ENCODE measurements at regions not wholly inside any gene's neighbourhood (a gene's known extent, or its start where the extent isn't known, plus 50 kb on each side); places are given as distances from the start of the nearest gene placed in this dataset.

DNA sequence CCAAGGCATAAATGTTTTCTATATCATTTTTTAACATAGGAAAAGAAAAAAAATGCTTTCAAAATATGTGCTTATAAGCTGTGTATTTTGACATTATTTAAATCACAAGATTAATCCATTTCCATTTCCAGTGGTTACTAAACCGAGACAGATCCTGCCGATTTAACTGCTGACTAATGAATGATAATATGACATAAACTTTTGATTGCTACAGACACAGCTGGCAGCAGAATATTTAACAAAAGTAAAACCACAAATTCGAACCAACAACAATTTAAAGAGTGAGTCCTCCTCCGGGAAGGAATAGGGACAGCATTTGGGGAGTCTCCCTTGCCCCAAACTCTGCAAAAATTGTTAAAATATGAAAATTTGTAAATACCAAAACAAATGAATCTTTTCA lies 401.3 kb upstream of the DAB2 start:
- in situ Hi-C loops (cut with MboI; ENCODE audit: low pct_unique_long_range_greater_than_20kb, low sequenced_read_pairs) = no loop called here
- DNase-seq = no peak

DNA sequence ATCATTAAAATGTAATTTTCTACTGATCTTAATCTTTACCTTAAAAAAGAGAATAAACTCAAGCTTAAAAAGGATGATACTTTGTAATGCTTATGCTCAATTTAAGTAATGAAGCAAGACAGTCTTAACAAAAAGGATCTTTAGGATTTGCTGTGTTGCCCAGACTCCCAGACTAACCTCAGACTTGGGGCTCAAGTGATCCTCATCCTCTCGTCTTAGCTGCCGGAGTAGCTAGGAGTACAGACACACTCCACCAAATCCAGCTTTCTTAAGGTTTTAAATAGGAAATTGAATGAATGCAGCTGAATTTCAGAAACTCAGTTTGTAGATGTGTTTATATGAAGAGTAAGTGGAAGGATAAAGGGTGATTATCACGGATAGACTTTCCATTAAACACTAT lies 400.5 kb upstream of the DAB2 start:
- in situ Hi-C loops (cut with MboI; ENCODE audit: low pct_unique_long_range_greater_than_20kb, low sequenced_read_pairs) = no loop called here
- no peak for DNase-seq

DNA sequence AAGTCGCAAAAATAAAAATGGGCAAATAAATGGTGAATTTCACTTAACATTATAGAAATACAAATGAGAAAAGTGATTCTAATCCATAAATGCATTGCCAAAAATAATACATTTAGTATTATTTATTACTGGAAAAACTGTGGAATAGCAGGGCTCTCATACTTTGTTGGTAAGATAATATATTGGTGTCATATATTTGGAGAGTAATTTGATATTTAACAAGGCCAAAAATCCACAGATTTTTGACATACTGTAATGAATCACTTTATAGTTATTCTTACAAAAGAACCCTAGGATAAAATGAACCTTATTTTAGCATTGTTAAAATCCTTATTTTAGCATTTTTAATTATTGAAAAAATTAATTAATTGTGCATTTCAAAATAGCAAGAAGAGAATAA lies 397.2 kb upstream of the DAB2 start:
- in situ Hi-C loops (cut with MboI; ENCODE audit: low pct_unique_long_range_greater_than_20kb, low sequenced_read_pairs) = no loop called here
- no peak for DNase-seq

DNA sequence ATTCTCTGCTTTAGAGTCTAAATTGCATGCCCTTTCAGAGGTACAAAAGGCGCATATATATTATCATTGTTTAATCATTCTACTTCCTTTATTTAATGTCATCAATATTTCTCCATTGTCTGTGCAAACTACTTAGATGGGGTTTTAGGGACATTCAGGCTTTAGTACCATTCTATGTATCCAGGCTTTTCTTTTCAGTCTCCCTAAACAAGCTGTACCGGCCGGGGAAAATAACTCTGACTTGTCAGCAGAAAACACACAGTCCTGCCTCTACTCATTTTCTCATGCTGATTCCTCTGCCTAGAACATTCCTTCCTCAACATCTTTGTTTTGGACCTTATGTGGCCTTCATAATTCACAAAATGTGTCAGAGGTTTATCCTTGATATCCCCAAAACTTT lies 392.1 kb upstream of the DAB2 start:
- in situ Hi-C loops (cut with MboI; ENCODE audit: low pct_unique_long_range_greater_than_20kb, low sequenced_read_pairs) = no loop called here
- no peak for DNase-seq

DNA sequence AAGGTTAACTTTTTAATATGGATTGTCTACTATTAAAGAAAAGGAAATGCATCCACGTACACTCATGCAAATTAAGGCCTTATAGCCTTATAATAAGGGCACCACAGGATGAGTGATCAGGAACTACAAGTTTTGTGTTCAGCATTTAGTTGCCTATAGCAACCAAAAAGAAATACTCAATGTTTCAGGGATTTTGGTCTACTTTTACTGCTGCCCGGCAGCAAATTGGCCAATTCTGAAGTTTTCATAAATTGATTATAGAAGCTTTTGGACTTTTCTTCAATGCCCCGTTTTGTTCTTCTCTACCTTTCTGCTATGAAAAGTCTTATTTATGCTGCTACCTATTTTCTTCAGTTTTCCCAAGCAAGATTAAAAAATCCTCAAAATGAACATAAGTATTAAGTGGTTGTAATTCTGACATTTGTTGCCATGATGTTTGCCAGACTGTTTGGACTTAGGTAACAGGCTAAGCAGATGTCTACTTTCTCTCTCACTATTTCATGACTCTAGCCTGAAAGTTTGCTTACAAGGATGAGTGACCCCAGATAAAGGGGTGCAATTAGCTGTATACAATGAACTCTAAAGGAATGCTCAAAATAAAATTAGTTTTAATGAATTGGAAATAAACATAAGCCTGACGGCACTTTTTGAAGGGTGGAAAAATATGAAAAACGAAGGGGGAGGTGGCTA lies 391.5 kb upstream of the DAB2 start:
- no peak for DNase-seq
- in situ Hi-C loops (cut with MboI; ENCODE audit: low pct_unique_long_range_greater_than_20kb, low sequenced_read_pairs) = no loop called here

DNA sequence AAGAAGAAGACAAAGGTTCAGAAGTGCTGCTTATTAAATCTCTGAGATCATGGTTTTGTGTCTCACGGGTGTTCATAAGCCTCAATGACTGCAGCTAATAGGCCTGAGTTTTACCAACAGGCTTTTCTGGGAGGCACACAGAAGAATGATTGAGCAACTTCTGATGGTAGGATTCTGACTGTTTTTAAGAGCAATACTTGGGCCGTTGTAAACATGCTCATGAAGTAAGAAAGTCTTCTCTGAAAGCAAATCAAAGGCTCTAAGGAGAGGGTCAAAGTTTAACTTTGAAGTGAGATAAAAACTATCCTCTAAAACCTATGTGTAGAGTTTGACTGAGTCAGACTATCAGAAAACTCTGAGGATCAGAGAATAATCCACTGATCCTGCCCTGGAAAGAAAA lies 390.9 kb upstream of the DAB2 start:
- no peak for DNase-seq

DNA sequence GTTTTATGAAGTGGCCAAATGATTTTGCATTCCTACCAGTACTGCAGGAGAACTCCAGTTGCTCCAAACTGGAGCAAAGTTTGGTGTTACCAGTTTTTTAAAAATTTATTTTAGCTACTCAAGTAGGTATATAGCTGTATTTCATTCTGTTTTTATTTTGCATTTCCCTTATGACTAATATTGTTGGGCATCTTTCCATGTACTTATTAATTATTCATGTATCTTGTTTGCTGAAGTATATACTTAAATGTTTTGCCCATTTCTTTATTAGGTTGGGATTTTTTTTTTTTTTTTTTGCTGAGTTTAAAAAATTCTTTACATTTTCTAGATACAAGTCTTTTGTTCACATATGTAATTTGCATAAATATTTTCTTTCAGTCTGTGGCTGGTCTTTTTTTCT lies 386.6 kb upstream of the DAB2 start:
- in situ Hi-C loops (cut with MboI; ENCODE audit: low pct_unique_long_range_greater_than_20kb, low sequenced_read_pairs) = no loop called here
- DNase-seq = no peak

More for the DNA sequence above, 390.9 kb upstream of the DAB2 start:
- in situ Hi-C loops (cut with MboI; ENCODE audit: low pct_unique_long_range_greater_than_20kb, low sequenced_read_pairs) = no loop called here

DNA sequence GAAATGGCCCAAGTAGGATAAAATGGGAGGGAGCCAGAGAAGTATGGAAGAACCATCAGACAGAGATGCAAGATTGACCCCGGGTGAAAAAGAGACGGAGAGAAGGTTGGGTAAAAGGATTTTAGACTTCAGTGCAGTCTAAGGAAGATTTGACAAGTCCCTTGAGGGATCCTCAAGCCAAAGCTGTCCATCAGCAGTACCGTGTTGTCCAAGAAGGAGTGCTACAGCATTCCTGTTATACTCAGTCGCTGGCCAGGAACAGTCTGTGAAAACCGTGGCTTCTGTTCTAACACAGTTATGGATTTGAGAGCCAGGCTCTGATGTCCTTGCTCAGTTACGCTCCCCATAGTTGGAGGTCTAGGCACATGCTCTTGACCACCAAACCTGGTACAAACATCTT lies 383.9 kb upstream of the DAB2 start:
- in situ Hi-C loops (cut with MboI; ENCODE audit: low pct_unique_long_range_greater_than_20kb, low sequenced_read_pairs) = no loop called here
- no peak for DNase-seq

DNA sequence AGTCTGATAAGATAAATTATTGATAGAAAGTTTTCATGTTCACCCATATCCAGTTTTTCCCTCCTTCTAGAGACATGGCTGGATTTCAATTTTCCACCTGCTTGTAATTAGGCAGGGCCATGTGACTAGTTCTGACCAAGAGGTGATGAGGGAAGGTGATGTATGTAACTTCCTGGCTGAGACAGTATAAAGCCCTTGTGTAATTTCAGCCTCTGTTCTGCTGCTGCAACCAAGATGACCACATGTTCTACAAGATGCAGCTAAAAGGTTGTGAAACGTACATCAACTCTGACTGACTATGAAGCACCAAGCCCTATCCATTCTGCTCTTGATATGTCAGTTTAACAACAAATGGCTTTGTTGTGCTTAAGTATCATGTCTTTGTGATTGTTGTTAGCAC lies 376.5 kb upstream of the DAB2 start:
- DNase-seq = no peak
- in situ Hi-C loops (cut with MboI; ENCODE audit: low pct_unique_long_range_greater_than_20kb, low sequenced_read_pairs) = no loop called here

DNA sequence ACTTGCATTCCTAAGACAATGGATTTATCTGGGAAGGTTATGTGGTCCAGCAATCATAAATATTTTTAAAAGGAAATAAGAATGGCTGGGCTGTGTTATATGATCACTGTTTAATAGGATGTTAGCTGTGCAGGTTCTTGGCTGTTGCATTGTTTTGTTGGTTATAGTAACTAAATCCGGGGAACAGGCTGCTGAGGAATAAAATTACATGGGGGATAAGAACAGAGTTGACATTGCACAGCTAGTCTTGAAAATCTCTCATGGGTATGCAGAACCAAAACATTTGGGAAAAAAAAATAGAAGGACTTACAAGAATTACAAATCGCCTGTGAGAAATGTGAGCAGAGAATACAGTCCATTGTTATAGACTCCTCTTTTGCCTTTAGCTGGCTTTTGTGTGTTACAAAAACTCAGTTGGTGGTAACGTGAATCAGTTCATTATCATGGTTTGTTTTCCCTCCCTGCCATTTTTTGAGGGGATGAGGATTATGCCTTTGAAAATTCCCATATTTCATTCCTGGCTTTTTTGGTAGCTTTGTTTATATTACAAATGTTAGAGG lies 375.3 kb upstream of the DAB2 start:
- in situ Hi-C loops (cut with MboI; ENCODE audit: low pct_unique_long_range_greater_than_20kb, low sequenced_read_pairs) = no loop called here
- DNase-seq = no peak

DNA sequence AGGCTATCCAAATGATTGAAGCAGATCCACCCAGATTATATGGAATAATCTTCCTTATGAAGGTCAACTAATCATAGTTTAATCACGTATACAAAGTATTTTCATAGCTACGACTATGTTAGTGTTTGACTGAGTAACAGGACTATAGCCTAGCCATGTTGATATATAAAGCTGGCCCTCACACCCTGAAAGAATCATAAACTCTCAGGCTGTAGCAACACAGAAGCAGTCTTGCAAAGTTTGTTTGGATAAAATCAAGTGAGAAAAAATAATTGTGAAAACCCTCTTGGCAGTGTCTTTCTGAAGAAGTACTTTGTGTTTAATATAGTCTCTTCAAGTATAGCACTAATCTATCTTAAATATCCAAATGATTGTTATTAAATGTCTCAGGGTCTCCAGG lies 374.5 kb upstream of the DAB2 start:
- no peak for DNase-seq
- in situ Hi-C loops (cut with MboI; ENCODE audit: low pct_unique_long_range_greater_than_20kb, low sequenced_read_pairs) = no loop called here

DNA sequence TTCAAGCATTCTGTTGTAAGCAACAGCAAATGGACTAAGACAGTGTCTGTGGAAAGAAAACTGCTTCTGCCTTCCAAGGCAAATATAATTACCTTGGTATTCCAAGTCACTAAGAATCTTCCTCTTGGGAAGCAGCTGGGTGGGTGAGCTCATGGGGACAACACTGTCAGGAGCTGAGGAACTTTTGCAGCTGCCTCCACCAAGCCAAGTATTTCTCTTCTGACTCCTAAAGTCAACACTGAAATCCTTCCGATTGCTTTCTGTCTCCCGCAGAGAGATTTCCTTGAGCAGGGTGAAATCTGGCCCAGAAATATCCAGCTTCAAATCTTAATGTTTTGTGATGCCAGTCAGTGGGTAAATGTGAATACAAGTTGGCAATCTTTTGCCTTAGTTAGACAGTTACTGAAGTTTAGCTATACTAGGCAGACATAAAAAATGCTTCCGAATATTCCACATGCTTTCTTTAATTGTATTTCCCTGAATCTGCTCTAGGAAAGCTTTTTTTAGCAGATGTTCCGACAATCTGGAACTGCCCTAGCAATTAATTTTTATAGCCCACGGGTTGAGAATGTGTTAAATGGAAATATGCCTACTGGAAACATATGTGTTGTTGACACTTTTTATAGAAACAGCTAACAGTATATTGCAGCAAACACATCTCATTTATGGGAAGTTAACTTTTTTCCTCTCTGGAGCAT lies 369.9 kb upstream of the DAB2 start:
- no peak for DNase-seq
- in situ Hi-C loops (cut with MboI; ENCODE audit: low pct_unique_long_range_greater_than_20kb, low sequenced_read_pairs) = no loop called here

DNA sequence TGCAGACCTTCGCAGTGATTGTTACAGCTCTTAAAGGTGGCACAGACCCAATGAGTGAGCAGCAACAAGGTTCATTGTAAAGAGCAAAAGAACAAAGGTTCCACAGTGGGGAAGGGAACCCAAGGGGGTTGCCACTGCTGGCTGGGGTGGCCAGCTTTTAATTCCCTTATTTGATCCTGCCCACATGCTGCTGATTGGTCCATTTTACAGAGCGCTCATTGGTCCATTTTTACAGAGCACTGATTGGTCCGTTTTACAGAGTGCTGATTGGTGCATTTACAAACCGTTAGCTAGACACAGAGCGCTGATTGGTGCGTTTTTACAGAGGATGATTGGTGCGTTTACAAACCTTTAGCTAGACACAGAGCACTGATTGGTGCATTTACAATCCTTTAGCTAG lies 360.6 kb upstream of the DAB2 start:
- no peak for DNase-seq
- in situ Hi-C loops (cut with MboI; ENCODE audit: low pct_unique_long_range_greater_than_20kb, low sequenced_read_pairs) = no loop called here

DNA sequence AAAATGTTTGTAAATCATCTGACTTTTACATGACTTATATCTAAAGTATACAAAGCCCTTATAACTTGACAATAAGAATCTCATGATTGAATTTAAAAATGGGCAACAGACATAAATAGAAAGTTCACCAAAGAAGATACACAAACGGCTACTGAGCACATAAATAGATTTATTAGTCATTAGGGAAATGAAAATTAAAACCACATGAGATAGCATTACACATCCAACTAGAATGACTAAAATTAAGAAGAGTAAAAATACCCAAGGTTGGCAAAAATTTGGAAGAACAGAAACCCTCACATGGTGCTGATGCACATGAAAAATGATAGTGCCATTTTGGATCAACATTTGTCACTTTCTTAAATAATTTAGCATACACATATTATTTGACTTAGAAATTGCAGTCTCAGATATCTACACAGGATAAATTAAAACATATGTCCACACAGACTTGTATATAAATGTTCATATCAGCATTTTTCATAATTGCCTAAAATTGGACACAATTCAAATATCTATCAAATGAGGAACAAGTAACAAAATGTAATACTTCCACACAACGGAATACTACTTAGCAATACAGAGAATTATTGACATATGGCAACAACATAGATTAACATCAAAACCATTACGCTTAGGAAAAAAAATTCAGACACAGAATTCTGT lies 359.1 kb upstream of the DAB2 start:
- in situ Hi-C loops (cut with MboI; ENCODE audit: low pct_unique_long_range_greater_than_20kb, low sequenced_read_pairs) = no loop called here
- no peak for DNase-seq

DNA sequence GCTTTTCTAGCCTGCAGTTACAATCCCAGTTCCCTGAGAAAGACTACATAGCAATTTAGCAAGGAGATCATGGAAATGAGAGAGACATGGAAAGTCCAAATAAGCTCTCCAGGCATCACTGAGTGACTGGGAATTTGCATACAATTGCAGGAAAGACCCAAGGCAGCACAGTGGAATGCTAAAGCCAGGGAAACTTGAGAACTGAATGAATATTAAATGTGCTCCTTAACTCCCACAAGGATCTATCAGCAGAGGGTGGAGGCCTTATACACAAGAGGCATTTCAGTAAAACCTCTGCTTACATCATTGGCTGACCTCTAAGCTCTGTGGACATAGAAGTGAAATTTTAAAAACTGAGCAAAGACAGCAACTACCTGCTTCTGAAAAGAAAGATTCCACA lies 355.6 kb upstream of the DAB2 start:
- in situ Hi-C loops (cut with MboI; ENCODE audit: low pct_unique_long_range_greater_than_20kb, low sequenced_read_pairs) = no loop called here
- DNase-seq = no peak

DNA sequence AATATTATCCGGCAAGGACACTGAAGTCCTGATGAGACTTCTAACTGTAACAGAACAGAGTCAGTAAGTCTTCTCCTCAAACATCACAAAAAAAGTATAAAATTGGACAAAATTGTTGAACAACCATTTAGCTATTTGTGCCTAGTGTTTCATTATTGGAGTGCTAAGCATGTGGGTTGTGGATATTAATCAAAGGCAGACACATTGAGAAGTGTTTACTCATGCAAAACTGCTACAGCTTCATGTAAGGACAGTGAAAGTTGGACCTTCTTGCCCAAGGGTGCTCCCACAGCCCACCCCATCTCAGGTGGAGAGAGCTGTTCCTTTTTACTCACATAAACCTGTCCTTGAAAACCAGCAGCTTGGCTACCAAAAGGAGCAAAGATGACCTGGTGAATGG lies 355.1 kb upstream of the DAB2 start:
- no peak for DNase-seq
- in situ Hi-C loops (cut with MboI; ENCODE audit: low pct_unique_long_range_greater_than_20kb, low sequenced_read_pairs) = no loop called here

DNA sequence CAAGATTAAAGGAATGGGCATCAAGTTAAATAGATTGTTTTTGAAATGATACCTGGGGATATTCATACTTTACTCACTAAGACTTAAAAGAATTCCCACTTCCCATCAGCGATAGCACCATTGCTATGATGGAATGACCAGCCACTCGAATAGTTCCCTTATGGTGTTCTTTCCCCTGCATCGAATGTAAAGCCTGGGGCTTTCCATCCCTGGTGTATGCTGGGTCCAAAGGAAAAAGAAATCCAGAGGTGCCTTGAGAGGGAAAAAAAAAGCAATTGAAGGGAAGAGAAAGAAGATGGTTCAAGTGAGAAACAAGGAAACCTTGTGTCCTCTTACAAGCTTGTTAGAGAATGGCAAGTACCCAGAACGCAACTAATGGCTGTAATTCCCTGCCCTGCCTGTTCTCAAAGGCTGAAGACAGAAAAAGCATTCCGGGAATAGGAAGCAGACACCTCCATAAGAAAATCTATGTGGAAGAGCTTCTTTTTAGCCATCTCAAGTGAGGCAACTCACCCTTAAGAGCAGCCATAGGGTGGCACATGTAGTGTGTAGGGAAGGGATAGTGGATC lies 351.1 kb upstream of the DAB2 start:
- in situ Hi-C loops (cut with MboI; ENCODE audit: low pct_unique_long_range_greater_than_20kb, low sequenced_read_pairs) = no loop called here
- DNase-seq = no peak

DNA sequence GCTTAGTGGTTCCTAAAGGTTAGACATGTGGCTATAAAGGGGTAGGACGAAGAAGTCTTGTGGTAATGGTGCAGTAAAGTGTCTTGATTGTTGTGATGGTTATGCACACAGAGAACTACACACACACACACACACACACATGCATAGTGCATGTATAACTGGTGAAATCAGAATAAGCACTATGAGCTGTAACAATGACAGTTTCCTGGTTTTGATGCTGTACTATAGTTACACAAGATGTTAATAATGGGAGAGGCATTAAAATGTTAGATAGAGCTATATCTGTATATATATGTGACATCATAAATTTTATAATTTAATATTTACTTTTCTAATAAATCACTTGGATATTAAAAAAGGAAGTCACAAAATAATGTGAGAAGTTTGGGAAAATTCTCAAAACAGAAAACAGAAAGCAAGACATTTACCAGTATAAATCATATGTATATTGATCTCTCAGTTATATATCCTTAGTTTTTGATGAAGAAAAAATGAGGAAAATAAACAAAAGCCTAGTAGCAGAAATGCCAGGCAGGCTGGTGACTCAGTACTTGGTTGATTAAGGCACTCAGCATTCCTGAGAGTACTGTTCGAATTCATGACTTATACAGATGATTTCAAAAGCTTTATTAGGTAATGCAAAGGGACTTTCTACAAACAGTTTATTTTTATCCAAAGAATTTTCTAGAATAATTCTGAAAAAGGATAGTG lies 350.5 kb upstream of the DAB2 start:
- in situ Hi-C loops (cut with MboI; ENCODE audit: low pct_unique_long_range_greater_than_20kb, low sequenced_read_pairs) = no loop called here
- no peak for DNase-seq

DNA sequence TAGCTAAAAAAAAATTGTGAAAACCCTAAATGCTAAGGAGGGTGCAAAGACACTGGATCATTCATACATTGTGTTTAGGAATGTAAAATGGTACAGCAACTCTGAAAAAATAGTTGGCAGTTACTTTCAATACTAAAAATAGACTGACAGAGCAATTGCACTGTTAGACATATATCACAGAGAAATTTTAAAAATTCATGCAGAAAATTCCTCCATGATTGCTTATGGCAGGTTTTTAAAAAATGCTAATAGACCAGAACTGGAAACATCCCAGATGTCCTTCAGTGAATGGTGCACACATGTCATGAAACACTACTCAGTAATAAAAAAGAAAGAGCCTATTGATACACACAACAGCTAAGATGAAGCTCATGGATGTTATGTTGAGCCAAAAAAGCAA lies 349.8 kb upstream of the DAB2 start:
- in situ Hi-C loops (cut with MboI; ENCODE audit: low pct_unique_long_range_greater_than_20kb, low sequenced_read_pairs) = no loop called here
- no peak for DNase-seq

DNA sequence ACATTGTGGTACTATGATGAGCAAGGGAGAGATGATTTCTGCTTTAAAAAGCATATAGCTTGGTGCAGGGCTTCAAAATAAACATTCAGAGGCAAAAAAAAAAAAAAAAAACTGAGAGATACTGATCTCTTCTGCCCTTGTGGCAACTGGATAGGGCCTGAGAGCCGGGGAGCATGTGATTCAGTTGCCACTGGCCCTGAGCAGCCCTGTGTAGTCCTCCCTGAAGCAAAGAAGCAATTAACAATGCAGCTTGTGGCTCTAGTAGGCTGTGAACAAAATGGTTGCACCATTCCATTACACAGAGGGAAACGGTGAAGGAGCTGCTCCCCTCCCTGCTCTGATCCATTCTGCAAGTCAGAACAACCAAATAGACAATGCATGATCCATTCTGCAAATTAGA lies 347.5 kb upstream of the DAB2 start:
- in situ Hi-C loops (cut with MboI; ENCODE audit: low pct_unique_long_range_greater_than_20kb, low sequenced_read_pairs) = no loop called here
- DNase-seq = no peak

All from KBM-7 (cell line).